ENCODE measurements at regions not wholly inside any gene's neighbourhood (a gene's known extent, or its start where the extent isn't known, plus 50 kb on each side); places are given as distances from the start of the nearest gene placed in this dataset.

DNA sequence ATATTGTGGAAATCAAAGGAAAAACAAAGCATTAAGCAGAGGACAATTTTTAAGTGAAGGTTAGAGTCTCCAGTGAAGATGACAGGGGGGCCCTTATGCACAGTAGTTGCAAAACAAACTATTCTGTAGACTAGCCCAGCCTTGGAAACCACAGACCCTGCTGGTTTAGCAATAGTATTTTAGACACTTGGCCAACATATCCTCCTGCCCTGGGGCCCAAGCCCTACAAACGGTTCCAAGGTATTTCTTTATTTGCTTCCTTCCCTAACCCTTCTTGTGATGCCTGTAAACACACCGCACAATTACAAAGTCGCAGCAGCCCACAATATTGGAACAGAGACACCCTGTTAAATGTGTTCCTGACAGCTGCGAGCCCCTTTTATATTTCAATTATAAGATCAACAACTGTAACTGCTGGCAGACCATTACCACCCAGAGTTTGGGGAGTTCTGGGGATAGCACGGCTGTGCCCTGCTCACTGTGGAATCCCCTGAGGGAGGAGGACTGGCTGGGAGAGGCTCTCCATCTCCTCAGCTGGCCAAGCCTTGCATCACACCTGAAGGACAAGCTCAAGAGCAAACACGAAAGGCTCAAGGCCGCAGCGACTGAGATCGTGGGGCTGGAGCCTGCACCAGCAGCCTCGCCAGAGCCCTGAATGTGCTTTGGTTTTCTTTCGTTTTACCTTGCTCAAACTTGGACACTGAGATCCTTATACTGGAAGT lies 282.2 kb upstream of the ATP5MC3 start:
- no peak overlapping the region for H3K27ac ChIP-seq (ENCODE audit: low read depth, low read length)
- no TSS peak for BruUV-seq (replicated peaks)
- DNase-seq (ENCODE audit: low read depth, low spot score) = no peak
- TF ChIP-seq, protein P1, sequence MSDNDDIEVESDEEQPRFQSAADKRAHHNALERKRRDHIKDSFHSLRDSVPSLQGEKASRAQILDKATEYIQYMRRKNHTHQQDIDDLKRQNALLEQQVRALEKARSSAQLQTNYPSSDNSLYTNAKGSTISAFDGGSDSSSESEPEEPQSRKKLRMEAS (IDR thresholded peaks at IDR 0.05) = no peak
- TF ChIP-seq ZNF274 (IDR thresholded peaks at IDR 0.05; ENCODE audit: low read depth, low read length) = no peak
- TF ChIP-seq, protein P2, sequence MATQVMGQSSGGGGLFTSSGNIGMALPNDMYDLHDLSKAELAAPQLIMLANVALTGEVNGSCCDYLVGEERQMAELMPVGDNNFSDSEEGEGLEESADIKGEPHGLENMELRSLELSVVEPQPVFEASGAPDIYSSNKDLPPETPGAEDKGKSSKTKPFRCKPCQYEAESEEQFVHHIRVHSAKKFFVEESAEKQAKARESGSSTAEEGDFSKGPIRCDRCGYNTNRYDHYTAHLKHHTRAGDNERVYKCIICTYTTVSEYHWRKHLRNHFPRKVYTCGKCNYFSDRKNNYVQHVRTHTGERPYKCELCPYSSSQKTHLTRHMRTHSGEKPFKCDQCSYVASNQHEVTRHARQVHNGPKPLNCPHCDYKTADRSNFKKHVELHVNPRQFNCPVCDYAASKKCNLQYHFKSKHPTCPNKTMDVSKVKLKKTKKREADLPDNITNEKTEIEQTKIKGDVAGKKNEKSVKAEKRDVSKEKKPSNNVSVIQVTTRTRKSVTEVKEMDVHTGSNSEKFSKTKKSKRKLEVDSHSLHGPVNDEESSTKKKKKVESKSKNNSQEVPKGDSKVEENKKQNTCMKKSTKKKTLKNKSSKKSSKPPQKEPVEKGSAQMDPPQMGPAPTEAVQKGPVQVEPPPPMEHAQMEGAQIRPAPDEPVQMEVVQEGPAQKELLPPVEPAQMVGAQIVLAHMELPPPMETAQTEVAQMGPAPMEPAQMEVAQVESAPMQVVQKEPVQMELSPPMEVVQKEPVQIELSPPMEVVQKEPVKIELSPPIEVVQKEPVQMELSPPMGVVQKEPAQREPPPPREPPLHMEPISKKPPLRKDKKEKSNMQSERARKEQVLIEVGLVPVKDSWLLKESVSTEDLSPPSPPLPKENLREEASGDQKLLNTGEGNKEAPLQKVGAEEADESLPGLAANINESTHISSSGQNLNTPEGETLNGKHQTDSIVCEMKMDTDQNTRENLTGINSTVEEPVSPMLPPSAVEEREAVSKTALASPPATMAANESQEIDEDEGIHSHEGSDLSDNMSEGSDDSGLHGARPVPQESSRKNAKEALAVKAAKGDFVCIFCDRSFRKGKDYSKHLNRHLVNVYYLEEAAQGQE (IDR thresholded peaks at IDR 0.05; ENCODE audit: low read depth) = no peak
- no peak for TF ChIP-seq POLR2A (IDR thresholded peaks at IDR 0.05; ENCODE audit: borderline replicate concordance, extremely low read depth, insufficient read depth, insufficient read length)
- no peak for TF ChIP-seq FOSL1 (IDR thresholded peaks at IDR 0.05; ENCODE audit: low read depth)
- TF ChIP-seq EZH2 (IDR thresholded peaks at IDR 0.05) = no peak
- no peak for TF ChIP-seq SIN3A (IDR thresholded peaks at IDR 0.05; ENCODE audit: low read depth)
- no peak for TF ChIP-seq RAD21 (IDR thresholded peaks at IDR 0.05; ENCODE audit: low read depth)
- TF ChIP-seq SRF (IDR thresholded peaks at IDR 0.05; ENCODE audit: low read depth) = no peak
- no peak for ATAC-seq
- intact Hi-C loops (cut with micrococcal nuclease) = no loop called here
- H3K4me3 ChIP-seq (replicated peaks in 1 of 2; ENCODE audit: low read depth in 1 of 2, low read length in 2 of 2) = no peak overlapping the region
- POLR2A ChIA-PET = no interaction called here
- CTCF ChIA-PET = no interaction called here
- RAD21 ChIA-PET (ENCODE audit: low non-redundant PET in 1 of 2, low total read pairs in 2 of 2, uncharacterized antibody in 2 of 2, unreplicated experiment in 2 of 2) = no interaction called here
- no peaks in the 10 kb centered on the region for H3K9me2 ChIP-seq (ENCODE audit: insufficient read depth)
- no peaks in the 10 kb centered on the region for H3K9me3 ChIP-seq (ENCODE audit: control insufficient read depth in 1 of 2, insufficient read depth in 1 of 2, low read depth in 1 of 2, low read length in 2 of 2)
- no peak overlapping the region for H3K9ac ChIP-seq (ENCODE audit: low read length)
- H2AFZ ChIP-seq (ENCODE audit: low read depth, low read length, poor library complexity, severe bottlenecking) = no peak overlapping the region
- H3K4me1 ChIP-seq (ENCODE audit: control insufficient read depth in 1 of 2, insufficient read depth in 2 of 2, low read length in 2 of 2) = no peaks in the 10 kb centered on the region
- H4K20me1 ChIP-seq (ENCODE audit: insufficient read depth) = no peaks in the 10 kb centered on the region
- no peaks in the 10 kb centered on the region for H3K36me3 ChIP-seq (ENCODE audit: control insufficient read depth in 1 of 2, insufficient read depth in 2 of 2, low read length in 2 of 2)
- no peak overlapping the region for H3K4me2 ChIP-seq (ENCODE audit: low read length)
- H3K27me3 ChIP-seq (ENCODE audit: insufficient read depth, low read length) = no peaks in the 10 kb centered on the region
- H3K79me2 ChIP-seq (ENCODE audit: insufficient read depth, low read length) = no peaks in the 10 kb centered on the region
